Natural killer cell (primary cell): ENCODE measurements at regions not wholly inside any gene's neighbourhood (a gene's known extent, or its start where the extent isn't known, plus 50 kb on each side); places are given as distances from the start of the nearest gene placed in this dataset.

Source experiments
- ATAC-seq, 3 donors: fragments of 150-1000 bp in 2 of 3; fragments of 200-7000 bp in 1 of 3; cut with Tn5 transposase; 1 replicate in 1 of 3; 2 replicates in 2 of 3; pipeline ENCODE4 v1.10.0; 2021; ENCODE audit warnings: mild to moderate bottlenecking in 2 of 3, moderate library complexity in 2 of 3
- DNase-seq, 2 donors: peaks; one replicate each; pipeline versions ENCODE4 v3.0.0 to v3.0.0-alpha.2; 2013 to 2021; ENCODE audit warnings: mixed read lengths in 1 of 2
- H3K27ac ChIP-seq: one replicate; pipeline ENCODE4 v1.5.1; 2013; ENCODE audit warnings: mild to moderate bottlenecking, low read length
- H3K27me3 ChIP-seq: one replicate; pipeline ENCODE4 v1.6.1; 2013; ENCODE audit warnings: low read length; ENCODE audit not compliant: control insufficient read depth, insufficient read depth
- H3K36me3 ChIP-seq: one replicate; pipeline ENCODE4 v1.6.1; 2013; ENCODE audit warnings: low read length; ENCODE audit not compliant: control insufficient read depth, insufficient read depth
- H3K4me1 ChIP-seq: one replicate; pipeline ENCODE4 v1.6.1; 2013; ENCODE audit warnings: low read length; ENCODE audit not compliant: control insufficient read depth, insufficient read depth
- H3K4me3 ChIP-seq: one replicate; pipeline ENCODE4 v1.5.1; 2013; ENCODE audit warnings: low read length
- H3K9me3 ChIP-seq: one replicate; pipeline ENCODE4 v1.6.1; 2013; ENCODE audit warnings: low read length; ENCODE audit not compliant: control insufficient read depth, insufficient read depth
- H3K27ac Mint-ChIP-seq, 2 donors: one replicate each; pipeline ENCODE4 v1.8.0; 2022; ENCODE audit warnings: mild to moderate bottlenecking in 2 of 2, mixed read lengths in 2 of 2, moderate library complexity in 1 of 2
- H3K27me3 Mint-ChIP-seq, 2 donors: one replicate each; pipeline ENCODE4 v1.8.0; 2022; ENCODE audit warnings: low read depth in 2 of 2, mixed read lengths in 2 of 2
- H3K36me3 Mint-ChIP-seq: one replicate; pipeline ENCODE4 v1.8.0; 2022; ENCODE audit warnings: mixed read lengths
- H3K4me1 Mint-ChIP-seq, 2 donors: one replicate each; pipeline ENCODE4 v1.8.0; 2022; ENCODE audit warnings: mixed read lengths in 2 of 2
- H3K4me3 Mint-ChIP-seq: one replicate; pipeline ENCODE4 v1.8.0; 2022; ENCODE audit warnings: mild to moderate bottlenecking, moderate library complexity, mixed read lengths
- H3K9me3 Mint-ChIP-seq, 2 donors: one replicate each; pipeline ENCODE4 v1.8.0; 2022; ENCODE audit warnings: mixed read lengths in 2 of 2
- CTCF ChIP-seq: fragments of 200-600 bp; IDR thresholded peaks from one replicate; pipeline ENCODE4 v1.8.0; 2022; ENCODE audit warnings: antibody characterized with exemption
- WGBS: methylation state at CpG from one replicate; pipeline ENCODE4 v1.1.7; 2013; ENCODE audit warnings: missing lambda C conversion rate; ENCODE audit not compliant: insufficient coverage; 5-methylcytosine and 5-hydroxymethylcytosine counted together
- intact Hi-C: fragments of 100-400 bp; cut with micrococcal nuclease; formaldehyde crosslinking; loops from one replicate; pipeline ENCODE4 v1.14.2; 2022

- Mint-ChIP-seq H3K9me3 (peaks cover 2 to 5% of the 10 kb centered on the region in 2 donors), H3K4me3 (no peak overlapping the region), H3K27ac (no peak overlapping the region), H3K4me1 (no peaks in the 10 kb centered on the region), H3K36me3 (no peaks in the 10 kb centered on the region), H3K27me3 (peaks cover 0 to 2% of the 10 kb centered on the region in 2 donors)
- ATAC-seq (no peak), DNase-seq (no peak)
- Histone ChIP-seq H3K27ac (no peak overlapping the region), H3K27me3 (no peaks in the 10 kb centered on the region), H3K9me3 (no peaks in the 10 kb centered on the region), H3K4me1 (no peaks in the 10 kb centered on the region), H3K4me3 (no peak overlapping the region), H3K36me3 (no peaks in the 10 kb centered on the region)
- intact Hi-C loops = no loop called here
- no peak for TF ChIP-seq CTCF
- 85% methylated on average over 5 of the region's 5 CpGs for WGBS
Measured at GRCh38 chr1:224809137-224809536, 120.3 kb upstream of the DNAH14 start.

GRCh38 chr1:224809613-224810012 is 119.9 kb upstream of the DNAH14 start:
- H3K9me3 Mint-ChIP-seq = peaks cover 2 to 5% of the 10 kb centered on the region in 2 donors
- no peak for DNase-seq
- Histone ChIP-seq H3K4me1 (no peaks in the 10 kb centered on the region), H3K27ac (no peak overlapping the region), H3K4me3 (no peak overlapping the region), H3K27me3 (no peaks in the 10 kb centered on the region), H3K36me3 (no peaks in the 10 kb centered on the region), H3K9me3 (no peaks in the 10 kb centered on the region)
- no peaks in the 10 kb centered on the region for H3K36me3 Mint-ChIP-seq
- no peak overlapping the region for H3K4me3 Mint-ChIP-seq
- H3K27ac Mint-ChIP-seq = no peak overlapping the region
- H3K4me1 Mint-ChIP-seq = no peaks in the 10 kb centered on the region
- no peak for ATAC-seq
- intact Hi-C loops = no loop called here
- 97% methylated on average over 4 of the region's 4 CpGs for WGBS
- TF ChIP-seq CTCF = no peak
- peaks cover 0 to 2% of the 10 kb centered on the region in 2 donors for H3K27me3 Mint-ChIP-seq

- Histone ChIP-seq H3K36me3 (no peaks in the 10 kb centered on the region), H3K4me1 (no peaks in the 10 kb centered on the region), H3K9me3 (no peaks in the 10 kb centered on the region), H3K4me3 (no peak overlapping the region), H3K27ac (no peak overlapping the region), H3K27me3 (no peaks in the 10 kb centered on the region)
- TF ChIP-seq CTCF = no peak
- Mint-ChIP-seq H3K27me3 (no peaks in the 10 kb centered on the region), H3K9me3 (peaks cover 2 to 5% of the 10 kb centered on the region in 2 donors), H3K36me3 (no peaks in the 10 kb centered on the region), H3K4me3 (no peak overlapping the region), H3K4me1 (no peaks in the 10 kb centered on the region), H3K27ac (no peak overlapping the region)
- ATAC-seq = no peak
- no peak for DNase-seq
- 85% methylated on average over 7 of the region's 7 CpGs for WGBS
- intact Hi-C loops = no loop called here
Measured at GRCh38 chr1:224811564-224811963, 117.9 kb upstream of the DNAH14 start.

- WGBS = 86% methylated on average over 1 of the region's 2 CpGs
- no peak for DNase-seq
Measured at GRCh38 chr1:224815647-224816046, 113.8 kb upstream of the DNAH14 start.

More at GRCh38 chr1:224815647-224816046, 113.8 kb upstream of the DNAH14 start:
- Mint-ChIP-seq H3K27me3 (peaks cover 8 to 21% of the 10 kb centered on the region in 2 donors), H3K4me3 (no peak overlapping the region), H3K9me3 (peaks cover 5 to 8% of the 10 kb centered on the region in 2 donors), H3K27ac (no peak overlapping the region), H3K36me3 (no peaks in the 10 kb centered on the region), H3K4me1 (no peaks in the 10 kb centered on the region)
- ATAC-seq = no peak
- intact Hi-C loops = no loop called here
- no peak overlapping the region for H3K27ac ChIP-seq
- no peaks in the 10 kb centered on the region for H3K27me3 ChIP-seq
- no peaks in the 10 kb centered on the region for H3K9me3 ChIP-seq
- H3K4me1 ChIP-seq = no peaks in the 10 kb centered on the region
- H3K4me3 ChIP-seq = no peak overlapping the region
- no peaks in the 10 kb centered on the region for H3K36me3 ChIP-seq
- TF ChIP-seq CTCF = no peak
